ENCODE measurements at regions not wholly inside any gene's neighbourhood (a gene's known extent, or its start where the extent isn't known, plus 50 kb on each side); places are given as distances from the start of the nearest gene placed in this dataset.

GRCh38 chr4:56250776-56251175 is 136.5 kb downstream of the AASDH start:
- no peak for DNase-seq (ENCODE audit: low read depth)
- no peak overlapping the region for H3K4me3 ChIP-seq (ENCODE audit: low read depth, low read length)
- no peak for TF ChIP-seq POLR2A (IDR thresholded peaks at IDR 0.05; ENCODE audit: extremely low read depth, insufficient read length)
- TF ChIP-seq CTCF (IDR thresholded peaks at IDR 0.05; ENCODE audit: low read depth, low read length): no peak
- TF ChIP-seq MAX (IDR thresholded peaks at IDR 0.05; ENCODE audit: low read depth, low read length): no peak
- TF ChIP-seq MYC (IDR thresholded peaks at IDR 0.05; ENCODE audit: low read depth, low read length): no peak

- H3K4me3 ChIP-seq (ENCODE audit: low read depth, low read length): no peak overlapping the region
- no peak for DNase-seq (ENCODE audit: low read depth)
- TF ChIP-seq MAX (IDR thresholded peaks at IDR 0.05; ENCODE audit: low read depth, low read length): no peak
Observed at GRCh38 chr4:56247646-56248045, 139.6 kb downstream of the AASDH start.

GRCh38 chr4:56246233-56246610 is 141.1 kb downstream of the AASDH start:
- no peak for TF ChIP-seq CTCF (IDR thresholded peaks at IDR 0.05; ENCODE audit: low read depth, low read length)
- no peak for TF ChIP-seq POLR2A (IDR thresholded peaks at IDR 0.05; ENCODE audit: extremely low read depth, insufficient read length)
- no peak for TF ChIP-seq MAX (IDR thresholded peaks at IDR 0.05; ENCODE audit: low read depth, low read length)
- TF ChIP-seq MYC (IDR thresholded peaks at IDR 0.05; ENCODE audit: low read depth, low read length): no peak
- no peak overlapping the region for H3K4me3 ChIP-seq (ENCODE audit: low read depth, low read length)
- DNase-seq (ENCODE audit: low read depth): no peak

- no peak for DNase-seq (ENCODE audit: low read depth)
- H3K4me3 ChIP-seq (ENCODE audit: low read depth, low read length): no peak overlapping the region
- TF ChIP-seq CTCF (IDR thresholded peaks at IDR 0.05; ENCODE audit: low read depth, low read length) (no peak), MAX (IDR thresholded peaks at IDR 0.05; ENCODE audit: low read depth, low read length) (no peak), MYC (IDR thresholded peaks at IDR 0.05; ENCODE audit: low read depth, low read length) (no peak), POLR2A (IDR thresholded peaks at IDR 0.05; ENCODE audit: extremely low read depth, insufficient read length) (no peak)
Observed at GRCh38 chr4:56245547-56246232, 141.6 kb downstream of the AASDH start.

GRCh38 chr4:56244681-56245080 is 142.6 kb downstream of the AASDH start:
- no peak overlapping the region for H3K4me3 ChIP-seq (ENCODE audit: low read depth, low read length)
- no peak for DNase-seq (ENCODE audit: low read depth)
- TF ChIP-seq MYC (IDR thresholded peaks at IDR 0.05; ENCODE audit: low read depth, low read length) (no peak), CTCF (IDR thresholded peaks at IDR 0.05; ENCODE audit: low read depth, low read length) (no peak), MAX (IDR thresholded peaks at IDR 0.05; ENCODE audit: low read depth, low read length) (no peak), POLR2A (IDR thresholded peaks at IDR 0.05; ENCODE audit: extremely low read depth, insufficient read length) (no peak)

GRCh38 chr4:56243107-56243506 is 144.2 kb downstream of the AASDH start:
- no peak for TF ChIP-seq MAX (IDR thresholded peaks at IDR 0.05; ENCODE audit: low read depth, low read length)
- no peak for TF ChIP-seq CTCF (IDR thresholded peaks at IDR 0.05; ENCODE audit: low read depth, low read length)
- no peak for TF ChIP-seq MYC (IDR thresholded peaks at IDR 0.05; ENCODE audit: low read depth, low read length)
- no peak for TF ChIP-seq POLR2A (IDR thresholded peaks at IDR 0.05; ENCODE audit: extremely low read depth, insufficient read length)
- no peak for DNase-seq (ENCODE audit: low read depth)
- no peak overlapping the region for H3K4me3 ChIP-seq (ENCODE audit: low read depth, low read length)
